Ectodermal cell (in vitro differentiated cells): ENCODE measurements at regions not wholly inside any gene's neighbourhood (a gene's known extent, or its start where the extent isn't known, plus 50 kb on each side); places are given as distances from the start of the nearest gene placed in this dataset.

ENCODE experiments used
- H3K27ac ChIP-seq: 2 replicates; pipeline ENCODE4 v1.7.0; 2013; ENCODE audit warnings: mild to moderate bottlenecking, low read depth, low read length; ENCODE audit not compliant: insufficient read depth, poor library complexity, severe bottlenecking
- H3K27me3 ChIP-seq: 2 replicates; pipeline ENCODE4 v1.7.0; 2013; ENCODE audit warnings: mild to moderate bottlenecking, low read length; ENCODE audit not compliant: insufficient read depth, control insufficient read depth, poor library complexity, severe bottlenecking
- H3K36me3 ChIP-seq: one replicate; pipeline ENCODE4 v1.7.0; 2013; ENCODE audit warnings: low read length; ENCODE audit not compliant: control insufficient read depth, insufficient read depth
- H3K4me1 ChIP-seq: one replicate; pipeline ENCODE4 v1.7.0; 2013; ENCODE audit warnings: low read length; ENCODE audit not compliant: control insufficient read depth, insufficient read depth
- H3K4me3 ChIP-seq: 2 replicates; pipeline ENCODE4 v1.7.0; 2013; ENCODE audit warnings: low read depth, low read length, control low read depth; ENCODE audit not compliant: insufficient read depth
- H3K9me3 ChIP-seq: 2 replicates; pipeline ENCODE4 v1.7.0; 2013; ENCODE audit warnings: mild to moderate bottlenecking, low read length, moderate library complexity; ENCODE audit not compliant: control insufficient read depth
- WGBS, 2 experiments: methylation state at CpG; one replicate each; pipeline ENCODE4 v1.1.7; 2013; ENCODE audit warnings: missing lambda C conversion rate in 2 of 2; 5-methylcytosine and 5-hydroxymethylcytosine counted together

DNA sequence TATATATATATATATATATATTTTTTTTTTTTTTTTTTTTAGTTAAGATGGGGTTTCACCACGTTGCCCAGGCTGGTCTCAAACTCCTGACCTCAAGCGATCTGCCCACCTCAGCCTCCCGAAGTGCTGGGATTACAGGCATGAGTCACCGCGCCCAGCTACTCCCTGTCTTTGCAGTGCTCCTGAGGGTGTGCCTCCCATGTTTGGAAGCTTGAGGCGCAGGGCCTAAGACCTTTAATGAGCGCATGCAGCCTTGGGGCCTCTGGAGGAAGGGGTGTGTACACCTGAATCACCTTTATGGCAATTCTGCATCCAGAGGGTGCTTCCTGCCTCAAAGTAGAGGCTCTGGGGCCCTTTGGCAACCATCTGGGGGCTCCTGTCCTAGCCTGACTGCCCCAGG is 219.4 kb upstream of the CIBAR2 start:
- Histone ChIP-seq H3K9me3 (no peaks in the 10 kb centered on the region), H3K27me3 (peaks cover 76% of the 10 kb centered on the region), H3K4me1 (peaks cover 55% of the 10 kb centered on the region), H3K27ac (no peak overlapping the region), H3K36me3 (no peaks in the 10 kb centered on the region), H3K4me3 (no peak overlapping the region)
- 55 to 61% methylated on average over 7 of the region's 7 CpGs for WGBS, 2 experiments

DNA sequence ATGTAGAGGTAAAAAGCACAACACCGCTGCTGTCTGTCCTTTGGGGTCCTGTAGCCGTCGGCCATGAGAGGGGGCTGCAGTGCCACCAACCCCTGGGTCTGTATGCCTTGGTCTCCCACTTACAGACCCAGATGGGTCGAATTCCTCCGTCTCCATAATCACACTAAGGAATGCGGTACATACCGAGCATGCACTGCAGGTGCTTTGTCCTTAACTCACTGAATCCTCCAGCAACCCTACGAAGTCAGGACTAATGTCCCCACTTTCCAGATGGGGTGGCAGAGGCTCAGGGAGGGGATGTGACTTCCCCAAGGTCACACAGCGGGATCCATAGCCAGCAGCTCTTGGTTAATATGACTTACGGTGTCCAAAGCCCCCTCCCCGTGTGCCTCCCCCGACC is 219.9 kb upstream of the CIBAR2 start:
- WGBS, 2 experiments = 42 to 43% methylated on average over 12 of the region's 12 CpGs
- no peak overlapping the region for H3K4me3 ChIP-seq
- H3K27ac ChIP-seq = no peak overlapping the region
- H3K36me3 ChIP-seq = no peaks in the 10 kb centered on the region
- peaks cover 55% of the 10 kb centered on the region for H3K4me1 ChIP-seq
- peaks cover 71% of the 10 kb centered on the region for H3K27me3 ChIP-seq
- no peaks in the 10 kb centered on the region for H3K9me3 ChIP-seq

DNA sequence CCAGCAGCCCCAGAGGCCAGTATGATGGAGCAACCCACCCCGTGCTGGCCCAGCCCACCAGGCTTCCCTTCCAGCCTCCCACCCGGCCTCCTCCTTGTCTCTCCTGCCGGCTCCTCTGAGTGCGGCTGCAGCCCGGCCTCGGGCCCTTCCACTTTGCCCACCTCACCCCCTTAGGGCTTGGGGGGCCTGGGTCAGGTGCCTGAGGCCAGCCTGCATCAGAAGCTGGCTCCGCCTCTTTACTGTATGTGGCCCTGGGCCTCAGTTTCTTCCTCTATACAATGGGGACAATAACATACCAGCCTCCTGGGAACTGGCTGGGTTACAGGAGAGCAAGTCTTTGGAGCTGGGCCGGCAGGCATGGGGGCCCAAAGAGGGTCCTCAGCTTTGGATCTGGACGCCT is 221.1 kb upstream of the CIBAR2 start:
- Histone ChIP-seq H3K27me3 (peaks cover 65% of the 10 kb centered on the region), H3K9me3 (no peaks in the 10 kb centered on the region), H3K27ac (no peak overlapping the region), H3K36me3 (no peaks in the 10 kb centered on the region), H3K4me1 (peaks cover 48% of the 10 kb centered on the region), H3K4me3 (no peak overlapping the region)
- WGBS, 2 experiments = 88 to 94% methylated on average over 9 of the region's 9 CpGs

DNA sequence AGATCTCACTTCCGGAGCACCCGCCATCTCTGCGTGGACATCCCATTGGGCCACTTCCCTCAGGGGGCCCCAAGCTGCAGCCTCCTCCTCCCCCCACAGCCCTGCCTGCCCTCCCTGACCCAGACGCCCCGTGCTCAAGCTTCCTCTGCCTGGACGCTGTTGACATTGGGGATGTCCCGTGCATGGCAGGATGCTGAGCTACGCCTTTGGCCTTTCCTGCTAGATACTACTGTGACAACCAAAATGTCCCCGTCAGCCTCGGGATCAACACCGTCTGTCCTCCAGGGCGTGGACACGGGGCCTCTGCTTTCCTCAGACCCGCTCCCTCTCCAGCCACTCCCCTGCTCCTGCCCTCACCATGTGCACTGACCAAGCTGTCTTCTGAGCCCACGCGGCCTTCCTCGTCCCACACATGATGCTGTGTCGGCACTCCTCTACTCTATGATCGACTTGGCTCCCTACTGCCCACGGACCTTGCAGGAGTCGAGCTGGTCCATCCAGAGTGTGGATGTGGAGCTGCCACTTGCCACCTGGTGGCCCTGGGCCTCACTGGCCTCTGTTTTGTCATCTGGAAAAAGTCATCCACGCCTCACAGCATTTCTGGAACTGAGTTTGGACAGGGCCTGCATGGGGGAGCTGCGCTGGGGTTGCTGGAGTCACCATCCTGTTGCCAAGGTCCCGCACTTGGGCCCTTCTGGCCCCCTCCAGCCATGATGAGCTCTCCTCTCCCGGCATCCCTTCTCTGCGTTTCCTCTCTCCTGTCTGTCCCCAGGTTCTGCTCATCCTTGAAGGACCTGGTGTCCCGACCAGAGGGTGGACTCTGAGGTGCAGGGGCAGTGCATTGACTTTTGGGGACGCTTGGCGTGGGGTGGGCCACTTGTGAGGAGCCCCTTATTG is 221.7 kb upstream of the CIBAR2 start:
- Histone ChIP-seq H3K27ac (no peak overlapping the region), H3K36me3 (no peaks in the 10 kb centered on the region), H3K4me3 (peak overlapping the region; percentile 33), H3K9me3 (no peaks in the 10 kb centered on the region), H3K27me3 (peaks cover 64% of the 10 kb centered on the region), H3K4me1 (peaks cover 46% of the 10 kb centered on the region)
- WGBS, 2 experiments = 67 to 68% methylated on average over 29 of the region's 29 CpGs

DNA sequence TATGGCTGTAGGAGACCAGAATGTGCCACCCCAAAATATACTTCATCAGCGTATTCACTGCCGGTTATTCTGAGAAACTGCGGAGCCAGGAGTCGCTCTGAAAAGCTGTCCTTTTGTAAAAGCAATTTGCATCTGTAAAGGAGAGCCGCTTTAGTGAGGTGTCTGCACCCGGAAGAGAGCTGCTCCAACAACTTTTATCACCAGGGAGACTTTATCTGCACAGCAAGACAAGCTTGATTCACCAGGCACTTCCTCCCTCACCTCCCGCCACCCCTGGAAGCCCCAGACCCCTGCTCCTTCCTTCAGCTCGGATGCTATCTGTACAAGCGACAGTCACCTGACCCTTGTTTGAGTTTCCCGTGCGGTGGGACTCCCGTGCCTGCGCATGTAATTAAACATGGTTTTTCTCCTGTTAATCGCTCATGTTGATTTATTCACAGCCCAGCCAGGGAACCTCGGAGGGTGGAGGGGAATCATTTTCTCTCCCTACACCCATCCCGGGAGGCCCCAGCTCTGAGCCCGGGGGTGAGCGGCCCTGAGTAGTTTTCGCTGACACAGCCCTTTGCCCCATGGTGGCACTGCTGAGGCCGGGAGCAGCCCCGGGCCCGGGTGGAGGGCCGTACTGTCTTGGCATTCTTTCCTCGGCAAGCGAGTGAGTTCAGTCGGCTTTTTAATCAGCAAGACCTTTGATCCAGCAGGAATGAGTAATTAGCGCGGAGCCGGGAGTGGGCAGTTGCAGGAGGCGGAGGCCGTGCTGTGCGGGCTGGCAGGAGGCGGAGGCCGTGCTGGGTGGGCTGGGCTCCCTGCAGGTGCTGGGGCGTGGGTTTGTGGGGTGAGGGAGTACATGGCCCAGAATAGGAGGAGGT is 222.7 kb upstream of the CIBAR2 start:
- WGBS, 2 experiments = 2 to 3% methylated on average over 35 of the region's 35 CpGs
- H3K4me3 ChIP-seq = peak overlapping the region; percentile 33
- peaks cover 55% of the 10 kb centered on the region for H3K27me3 ChIP-seq
- H3K4me1 ChIP-seq = peaks cover 37% of the 10 kb centered on the region
- peak overlapping the region; percentile 26 for H3K27ac ChIP-seq
- H3K9me3 ChIP-seq = no peaks in the 10 kb centered on the region
- H3K36me3 ChIP-seq = no peaks in the 10 kb centered on the region

DNA sequence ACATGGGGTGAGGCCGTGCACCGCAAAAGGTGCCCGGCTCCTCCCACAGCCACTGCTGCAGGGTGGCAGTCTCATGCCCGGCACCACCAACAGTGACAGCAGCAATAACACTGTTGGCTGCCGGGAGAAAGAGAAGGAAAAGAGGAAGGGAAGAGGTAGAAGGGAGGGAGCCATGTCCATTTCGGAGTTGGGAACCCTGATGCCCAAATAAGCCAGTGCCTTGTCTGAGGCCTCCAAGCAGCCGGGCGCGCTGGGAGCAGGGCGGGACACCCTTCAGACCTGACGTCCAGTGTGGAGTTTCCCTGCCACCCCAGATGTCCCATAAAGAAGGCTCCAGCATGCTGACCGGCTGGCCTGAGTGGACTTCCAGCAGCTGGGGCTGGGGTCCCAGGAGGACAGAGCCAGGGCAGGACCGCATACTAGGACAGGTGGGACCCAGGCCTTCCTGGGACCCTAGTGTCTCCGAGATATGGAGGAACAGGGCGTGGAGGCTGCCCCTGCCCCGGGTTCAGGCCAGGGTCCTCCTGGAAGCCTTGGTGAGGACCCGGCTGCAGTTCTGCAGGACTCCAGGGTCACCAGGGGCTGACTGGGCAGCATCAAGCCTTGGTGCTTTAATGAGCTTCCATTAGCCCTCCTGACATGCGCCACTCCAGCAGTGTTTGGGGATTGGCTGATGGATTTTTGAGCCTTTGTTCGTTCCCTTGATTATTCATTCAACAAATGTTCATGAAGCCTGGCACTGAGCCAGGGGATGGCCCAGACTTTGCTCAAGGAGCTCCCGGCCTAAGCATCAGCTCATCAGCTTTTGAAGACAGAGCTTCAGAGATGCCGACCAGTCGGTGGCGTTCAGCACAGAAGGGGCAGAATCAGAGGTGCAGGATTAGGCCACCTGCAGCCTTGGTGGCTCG is 223.6 kb upstream of the CIBAR2 start:
- WGBS, 2 experiments = 73 to 76% methylated on average over 24 of the region's 24 CpGs
- no peaks in the 10 kb centered on the region for H3K36me3 ChIP-seq
- peaks cover 29% of the 10 kb centered on the region for H3K4me1 ChIP-seq
- H3K27me3 ChIP-seq = peaks cover 47% of the 10 kb centered on the region
- no peak overlapping the region for H3K4me3 ChIP-seq
- H3K27ac ChIP-seq = no peak overlapping the region
- H3K9me3 ChIP-seq = no peaks in the 10 kb centered on the region

DNA sequence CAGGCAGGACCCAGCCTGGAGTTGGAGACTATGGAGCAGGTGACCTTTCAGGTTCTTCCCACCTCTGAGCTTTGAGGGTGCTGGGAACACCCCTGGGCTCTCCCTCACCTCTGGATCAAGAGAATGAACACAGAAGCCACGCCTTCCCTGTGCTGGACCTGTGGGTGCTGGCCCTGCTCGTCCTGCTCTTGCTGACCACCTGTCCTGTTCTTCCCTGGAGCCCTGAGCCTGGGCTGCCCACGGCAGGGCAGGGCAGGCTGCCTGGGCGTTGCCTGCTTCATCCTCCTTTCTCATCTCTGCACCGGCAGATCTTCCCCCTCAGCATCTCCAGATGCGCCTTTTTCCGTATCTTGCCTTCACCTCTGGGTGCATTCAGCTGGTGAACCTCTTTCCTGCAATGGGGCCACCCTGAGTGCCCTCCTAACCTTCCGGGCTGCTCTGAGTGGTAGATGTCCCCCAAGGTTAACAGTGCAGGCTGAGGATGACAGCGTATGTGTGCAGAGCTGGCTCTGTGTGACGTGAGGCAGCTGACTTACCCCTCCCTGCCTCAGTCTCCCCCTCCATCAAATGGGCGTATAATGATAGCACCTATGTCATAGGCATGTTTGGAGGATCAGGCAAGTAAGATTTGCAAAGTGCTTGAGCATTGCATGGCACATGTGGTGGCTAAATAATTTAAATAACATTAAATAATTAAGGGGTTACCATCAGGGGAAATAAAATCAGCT is 225.8 kb upstream of the CIBAR2 start:
- H3K4me1 ChIP-seq = peaks cover 24% of the 10 kb centered on the region
- 93 to 94% methylated on average over 11 of the region's 11 CpGs for WGBS, 2 experiments

DNA sequence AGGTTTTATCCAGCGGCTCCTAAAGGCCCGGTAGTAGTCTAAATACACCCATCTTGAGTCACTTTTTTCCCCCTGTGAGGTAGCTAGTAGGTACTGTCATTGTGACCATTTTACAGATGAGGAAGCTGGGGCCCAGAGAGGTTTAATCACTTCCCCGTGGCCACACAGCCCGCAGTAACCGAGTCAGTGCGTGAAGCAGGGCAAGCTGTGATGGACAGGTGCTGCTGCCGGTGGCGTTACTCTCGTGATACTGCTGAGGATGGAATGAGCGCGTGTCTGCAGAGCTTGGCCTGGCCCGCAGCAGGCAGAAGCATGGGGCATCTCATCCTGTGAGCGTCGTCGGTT is 226.3 kb upstream of the CIBAR2 start:
- H3K4me1 ChIP-seq = peaks cover 24% of the 10 kb centered on the region
- no peak overlapping the region for H3K27ac ChIP-seq
- 94 to 95% methylated on average over 15 of the region's 15 CpGs for WGBS, 2 experiments
- H3K4me3 ChIP-seq = no peak overlapping the region
- peaks cover 27% of the 10 kb centered on the region for H3K27me3 ChIP-seq
- H3K9me3 ChIP-seq = no peaks in the 10 kb centered on the region
- H3K36me3 ChIP-seq = no peaks in the 10 kb centered on the region

More for the DNA sequence above, 225.8 kb upstream of the CIBAR2 start:
- peaks cover 32% of the 10 kb centered on the region for H3K27me3 ChIP-seq
- no peak overlapping the region for H3K4me3 ChIP-seq
- H3K36me3 ChIP-seq = no peaks in the 10 kb centered on the region
- H3K27ac ChIP-seq = no peak overlapping the region
- H3K9me3 ChIP-seq = no peaks in the 10 kb centered on the region

DNA sequence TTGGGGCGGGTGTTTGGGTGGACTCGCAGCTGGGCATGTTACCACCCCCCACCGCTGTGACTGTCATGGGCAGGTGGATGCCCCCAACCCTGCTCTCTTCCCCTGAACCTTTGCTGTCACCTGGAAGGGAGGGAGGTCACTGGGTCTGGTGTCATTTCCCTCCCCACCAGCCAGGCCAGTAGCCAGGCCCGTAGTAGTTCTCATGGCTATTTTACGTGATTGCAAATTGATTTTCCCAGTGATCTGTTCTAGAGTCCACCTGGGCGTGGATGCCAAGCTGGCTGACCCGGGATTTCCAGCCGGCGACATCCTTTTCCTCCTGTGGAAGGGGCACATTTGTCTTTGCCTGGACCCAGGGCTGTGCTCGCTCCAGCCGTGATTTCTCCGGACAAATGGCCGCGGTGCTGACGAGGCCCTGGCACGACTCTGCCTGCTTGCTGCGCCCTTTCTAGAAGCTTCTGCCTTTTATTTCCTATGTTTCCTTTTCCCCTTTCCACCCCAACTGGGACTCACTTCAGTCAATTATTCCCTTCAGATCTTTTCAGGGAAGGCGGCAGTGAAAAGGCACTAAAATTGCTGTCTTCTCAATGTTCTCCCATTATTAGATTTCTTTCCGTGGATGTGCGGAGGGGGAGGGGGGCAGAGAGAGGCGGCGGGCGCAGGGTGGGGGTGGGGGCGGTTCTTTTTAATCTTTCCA is 226.9 kb upstream of the CIBAR2 start:
- Histone ChIP-seq H3K4me1 (peaks cover 19% of the 10 kb centered on the region), H3K9me3 (no peaks in the 10 kb centered on the region), H3K27ac (no peak overlapping the region), H3K27me3 (peaks cover 22% of the 10 kb centered on the region), H3K36me3 (no peaks in the 10 kb centered on the region), H3K4me3 (no peak overlapping the region)
- 92 to 94% methylated on average over 18 to 19 of the region's 24 CpGs for WGBS, 2 experiments
